Type B pancreatic cell (in vitro differentiated cells): ENCODE measurements at regions not wholly inside any gene's neighbourhood (a gene's known extent, or its start where the extent isn't known, plus 50 kb on each side); places are given as distances from the start of the nearest gene placed in this dataset.
A peak's percentile ranks its signal among the peaks of the same experiment; 100 is the strongest.

Experiments used
- DNase-seq: peaks from one replicate; pipeline ENCODE4 v3.0.0; 2021; ENCODE audit warnings: mixed read lengths; ENCODE audit not compliant: unreplicated experiment; ENCODE audit errors: extremely low spot score
- H3K27ac Mint-ChIP-seq: 2 replicates; pipeline ENCODE4 v1.8.0; 2021; ENCODE audit warnings: mild to moderate bottlenecking, mixed read lengths
- H3K27me3 Mint-ChIP-seq: 2 replicates; pipeline ENCODE4 v1.8.0; 2021; ENCODE audit warnings: mixed read lengths
- H3K36me3 Mint-ChIP-seq: 2 replicates; pipeline ENCODE4 v1.8.0; 2021; ENCODE audit warnings: mixed read lengths
- H3K4me1 Mint-ChIP-seq: one replicate; pipeline ENCODE4 v1.8.0; 2021; ENCODE audit warnings: mixed read lengths; ENCODE audit not compliant: unreplicated experiment
- H3K4me3 Mint-ChIP-seq: 2 replicates; pipeline ENCODE4 v1.8.0; 2021; ENCODE audit warnings: mild to moderate bottlenecking, mixed read lengths
- H3K9me3 Mint-ChIP-seq: 2 replicates; pipeline ENCODE4 v1.8.0; 2021; ENCODE audit warnings: mixed read lengths
- CTCF ChIP-seq: fragments of 200-600 bp; sonication (generic); conservative IDR thresholded peaks from 2 replicates; pipeline ENCODE4 v1.5.0; 2021; ENCODE audit warnings: antibody characterized with exemption, mild to moderate bottlenecking

GRCh38 chr1:172930142-172930541, 120.6 kb downstream of the TNFSF18 start:
- H3K27ac Mint-ChIP-seq: no peak overlapping the region
- H3K36me3 Mint-ChIP-seq: no peaks in the 10 kb centered on the region
- H3K9me3 Mint-ChIP-seq: peaks cover 6% of the 10 kb centered on the region
- no peak for TF ChIP-seq CTCF
- no peaks in the 10 kb centered on the region for H3K27me3 Mint-ChIP-seq
- H3K4me1 Mint-ChIP-seq: peaks cover 9% of the 10 kb centered on the region
- H3K4me3 Mint-ChIP-seq: no peak overlapping the region
- no peak for DNase-seq

- no peak for TF ChIP-seq CTCF
- H3K36me3 Mint-ChIP-seq: no peaks in the 10 kb centered on the region
- peaks cover 6% of the 10 kb centered on the region for H3K9me3 Mint-ChIP-seq
- DNase-seq: no peak
- H3K27me3 Mint-ChIP-seq: no peaks in the 10 kb centered on the region
- H3K27ac Mint-ChIP-seq: no peak overlapping the region
- H3K4me3 Mint-ChIP-seq: no peak overlapping the region
- H3K4me1 Mint-ChIP-seq: peaks cover 9% of the 10 kb centered on the region
Observed at GRCh38 chr1:172931340-172931739, 119.4 kb downstream of the TNFSF18 start.

- Mint-ChIP-seq H3K4me3 (no peak overlapping the region), H3K36me3 (no peaks in the 10 kb centered on the region), H3K4me1 (peaks cover 9% of the 10 kb centered on the region), H3K9me3 (peaks cover 6% of the 10 kb centered on the region), H3K27ac (no peak overlapping the region), H3K27me3 (no peaks in the 10 kb centered on the region)
- TF ChIP-seq CTCF: no peak
- DNase-seq: no peak
Observed at GRCh38 chr1:172931761-172932160, 119.0 kb downstream of the TNFSF18 start.

GRCh38 chr1:172932981-172933380, 117.8 kb downstream of the TNFSF18 start:
- no peaks in the 10 kb centered on the region for H3K36me3 Mint-ChIP-seq
- no peak for TF ChIP-seq CTCF
- peaks cover 9% of the 10 kb centered on the region for H3K4me1 Mint-ChIP-seq
- H3K27ac Mint-ChIP-seq: no peak overlapping the region
- H3K27me3 Mint-ChIP-seq: no peaks in the 10 kb centered on the region
- H3K4me3 Mint-ChIP-seq: no peak overlapping the region
- no peak for DNase-seq
- peaks cover 6% of the 10 kb centered on the region for H3K9me3 Mint-ChIP-seq

- no peak for TF ChIP-seq CTCF
- Mint-ChIP-seq H3K9me3 (peaks cover 6% of the 10 kb centered on the region), H3K4me1 (peaks cover 9% of the 10 kb centered on the region), H3K27me3 (no peaks in the 10 kb centered on the region), H3K36me3 (no peaks in the 10 kb centered on the region), H3K27ac (peak overlapping the region; percentile 83), H3K4me3 (no peak overlapping the region)
- no peak for DNase-seq
Observed at GRCh38 chr1:172934417-172934762, 116.4 kb downstream of the TNFSF18 start.

- no peak for DNase-seq
- peaks cover 9% of the 10 kb centered on the region for H3K4me1 Mint-ChIP-seq
- no peaks in the 10 kb centered on the region for H3K27me3 Mint-ChIP-seq
- no peak for TF ChIP-seq CTCF
- no peaks in the 10 kb centered on the region for H3K36me3 Mint-ChIP-seq
- H3K4me3 Mint-ChIP-seq: no peak overlapping the region
- peaks cover 6% of the 10 kb centered on the region for H3K9me3 Mint-ChIP-seq
- H3K27ac Mint-ChIP-seq: no peak overlapping the region
Observed at GRCh38 chr1:172935062-172935592, 115.6 kb downstream of the TNFSF18 start.
